Neural cell (in vitro differentiated cells): ENCODE measurements at regions not wholly inside any gene's neighbourhood (a gene's known extent, or its start where the extent isn't known, plus 50 kb on each side); places are given as distances from the start of the nearest gene placed in this dataset.

Experiments
- H2AFZ ChIP-seq: fragments of 200-600, 300-800 bp; sonication (generic), shearing (Covaris generic); 2 replicates; pipeline ENCODE4 v1.6.0; 2014; ENCODE audit warnings: low read depth, mild to moderate bottlenecking, antibody characterized with exemption, low read length, moderate library complexity
- H3F3A ChIP-seq: fragments of 200-600 bp; shearing (Covaris generic); 2 replicates; pipeline ENCODE4 v1.6.1; 2016; ENCODE audit warnings: mild to moderate bottlenecking, moderate library complexity, mixed read lengths, antibody characterized with exemption, low read length; ENCODE audit not compliant: insufficient read depth, poor library complexity, severe bottlenecking
- H3K27ac ChIP-seq: fragments of 200-600, 300-800 bp; sonication (generic), shearing (Covaris generic); 2 replicates; pipeline ENCODE4 v1.5.1; 2014; ENCODE audit warnings: mild to moderate bottlenecking, low read length, moderate library complexity
- H3K27me3 ChIP-seq: fragments of 300-800, 200-600 bp; sonication (generic), shearing (Covaris generic); 2 replicates; pipeline ENCODE4 v1.6.0; 2014; ENCODE audit warnings: mild to moderate bottlenecking, low read depth, low read length, moderate library complexity; ENCODE audit not compliant: insufficient read depth
- H3K36me3 ChIP-seq: fragments of 300-800, 200-600 bp; sonication (generic), shearing (Covaris generic); 2 replicates; pipeline ENCODE4 v1.5.1; 2014; ENCODE audit warnings: mild to moderate bottlenecking, antibody characterized with exemption, low read length, moderate library complexity; ENCODE audit not compliant: insufficient read depth
- H3K4me2 ChIP-seq: fragments of 300-800, 200-600 bp; sonication (generic), shearing (Covaris generic); 2 replicates; pipeline ENCODE4 v1.6.0; 2014; ENCODE audit warnings: mild to moderate bottlenecking, low read length
- H3K4me3 ChIP-seq: fragments of 300-800, 200-600 bp; sonication (generic), shearing (Covaris generic); 2 replicates; pipeline ENCODE4 v1.5.1; 2014; ENCODE audit warnings: mild to moderate bottlenecking, low read length, moderate library complexity
- H3K79me2 ChIP-seq: fragments of 200-600 bp; shearing (Covaris generic); replicated peaks from 2 replicates; pipeline ENCODE4 v1.6.0; 2014; ENCODE audit warnings: mild to moderate bottlenecking, low read length, moderate library complexity; ENCODE audit not compliant: insufficient read depth
- H3K9ac ChIP-seq: fragments of 300-800, 200-600 bp; sonication (generic), shearing (Covaris generic); 2 replicates; pipeline ENCODE4 v1.6.1; 2016; ENCODE audit warnings: mild to moderate bottlenecking, low read length, mixed read lengths
- H3K9me2 ChIP-seq: fragments of 200-600 bp; shearing (Covaris generic); 2 replicates; pipeline ENCODE4 v1.6.1; 2016; ENCODE audit warnings: mild to moderate bottlenecking, low read length, mixed read lengths; ENCODE audit not compliant: insufficient read depth
- H3K9me3 ChIP-seq: fragments of 200-600, 300-800 bp; sonication (generic), shearing (Covaris generic); 2 replicates; pipeline ENCODE4 v1.6.1; 2016; ENCODE audit warnings: mild to moderate bottlenecking, mixed run types, low read length, moderate library complexity, mixed read lengths
- H4K20me1 ChIP-seq: fragments of 200-600 bp; shearing (Covaris generic); 2 replicates; pipeline ENCODE4 v1.6.1; 2016; ENCODE audit warnings: mild to moderate bottlenecking, mixed run types; ENCODE audit not compliant: insufficient read depth
- CTCF ChIP-seq: fragments of 450-650 bp; IDR thresholded peaks from 2 replicates; pipeline ENCODE4 v1.5.1; 2014; ENCODE audit warnings: antibody characterized with exemption, mild to moderate bottlenecking, moderate library complexity; ENCODE audit not compliant: poor library complexity, severe bottlenecking
- EP300 ChIP-seq: fragments of 450-650 bp; conservative IDR thresholded peaks from 2 replicates; pipeline ENCODE4 v1.6.1; 2014; ENCODE audit warnings: antibody characterized with exemption, mild to moderate bottlenecking, moderate library complexity; ENCODE audit not compliant: poor library complexity, severe bottlenecking
- EZH2 ChIP-seq: fragments of 200-600, 300-800 bp; shearing (Covaris generic), sonication (generic); IDR thresholded peaks from 2 replicates; pipeline ENCODE4 v1.6.1; 2014; ENCODE audit warnings: antibody characterized with exemption, low read length, borderline replicate concordance, mild to moderate bottlenecking; ENCODE audit not compliant: insufficient read depth, poor library complexity, severe bottlenecking
- MXI1 ChIP-seq: fragments of 450-650 bp; conservative IDR thresholded peaks from 2 replicates; pipeline ENCODE4 v1.6.1; 2014; ENCODE audit warnings: antibody characterized with exemption, mild to moderate bottlenecking; ENCODE audit not compliant: poor library complexity, severe bottlenecking
- POLR2AphosphoS5 ChIP-seq: IDR thresholded peaks from 2 replicates; pipeline ENCODE4 v1.6.1; 2012
- RAD21 ChIP-seq: fragments of 450-650 bp; conservative IDR thresholded peaks from 2 replicates; pipeline ENCODE4 v1.6.1; 2014; ENCODE audit warnings: antibody characterized with exemption, mild to moderate bottlenecking, moderate library complexity
- SMC3 ChIP-seq: fragments of 450-650 bp; conservative IDR thresholded peaks from 2 replicates; pipeline ENCODE4 v1.6.1; 2014; ENCODE audit warnings: antibody characterized with exemption, mild to moderate bottlenecking, moderate library complexity; ENCODE audit not compliant: poor library complexity
- TAF1 ChIP-seq: IDR thresholded peaks from 2 replicates; pipeline ENCODE4 v1.6.1; 2012; ENCODE audit warnings: low read depth
- TF ChIP-seq, protein P1 (sequence below): IDR thresholded peaks from 2 replicates; pipeline ENCODE4 v1.6.1; 2012; ENCODE audit warnings: borderline replicate concordance

DNA sequence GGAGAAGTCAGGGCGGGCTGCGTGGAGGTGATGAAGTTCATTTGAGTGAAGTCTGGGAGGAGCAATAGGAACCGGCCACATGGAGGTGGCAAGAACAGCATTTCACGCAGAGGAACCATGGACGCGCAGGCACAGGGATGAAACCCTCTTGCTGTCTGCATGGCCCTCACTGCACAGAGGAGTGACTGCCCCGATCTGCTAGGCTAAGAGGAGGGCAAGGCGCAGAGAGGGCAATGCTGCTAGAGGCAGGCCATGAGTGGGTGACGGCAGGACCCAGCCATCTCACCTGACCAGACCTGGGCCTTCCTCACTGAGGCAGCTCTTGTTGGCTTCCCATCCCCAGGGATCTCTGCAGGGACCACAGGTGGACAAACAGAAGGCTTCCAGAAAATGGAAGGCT is 90.3 kb downstream of the BARX1 start:
- Histone ChIP-seq H4K20me1 (no peaks in the 10 kb centered on the region), H3K36me3 (no peaks in the 10 kb centered on the region), H3K4me2 (no peak overlapping the region), H3K4me3 (no peak overlapping the region), H3K27ac (no peak overlapping the region), H3K9me3 (no peaks in the 10 kb centered on the region), H3K27me3 (no peaks in the 10 kb centered on the region), H3K79me2 (no peaks in the 10 kb centered on the region), H3K9me2 (no peaks in the 10 kb centered on the region), H3F3A (no peaks in the 10 kb centered on the region), H3K9ac (no peak overlapping the region), H2AFZ (no peak overlapping the region)
- TF ChIP-seq EP300 (no peak), SMC3 (no peak)

DNA sequence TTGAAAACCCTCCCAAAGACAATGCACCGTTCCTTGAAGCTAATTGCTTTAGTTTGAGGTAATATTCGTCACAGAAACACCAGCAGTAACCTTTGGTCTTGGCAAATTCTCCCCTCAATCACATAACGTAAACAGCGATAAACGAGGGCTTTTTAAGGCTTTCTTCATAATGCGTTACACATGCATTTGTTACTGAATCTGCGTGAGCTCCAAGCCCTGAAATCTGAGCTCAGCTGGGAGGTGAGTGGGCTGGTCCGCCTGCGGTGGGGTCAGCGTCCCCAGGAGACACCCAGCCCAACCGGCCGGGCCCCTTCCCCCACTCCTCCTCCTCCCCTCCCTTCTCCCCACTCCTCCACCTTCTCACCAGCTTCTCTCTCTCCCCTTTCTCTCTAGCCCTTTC is 91.1 kb downstream of the BARX1 start:
- Histone ChIP-seq H3K4me2 (no peak overlapping the region), H3K27ac (no peak overlapping the region), H3K9me3 (no peaks in the 10 kb centered on the region), H3K27me3 (no peaks in the 10 kb centered on the region), H3K9ac (no peak overlapping the region), H2AFZ (no peak overlapping the region), H3K36me3 (no peaks in the 10 kb centered on the region), H3K79me2 (no peaks in the 10 kb centered on the region), H3K9me2 (no peaks in the 10 kb centered on the region), H3K4me3 (no peak overlapping the region), H3F3A (no peaks in the 10 kb centered on the region), H4K20me1 (no peaks in the 10 kb centered on the region)
- TF ChIP-seq SMC3: no peak
- no peak for TF ChIP-seq EP300
- no peak for TF ChIP-seq RAD21
- no peak for TF ChIP-seq TAF1
- no peak for TF ChIP-seq MXI1
- TF ChIP-seq, protein P1, sequence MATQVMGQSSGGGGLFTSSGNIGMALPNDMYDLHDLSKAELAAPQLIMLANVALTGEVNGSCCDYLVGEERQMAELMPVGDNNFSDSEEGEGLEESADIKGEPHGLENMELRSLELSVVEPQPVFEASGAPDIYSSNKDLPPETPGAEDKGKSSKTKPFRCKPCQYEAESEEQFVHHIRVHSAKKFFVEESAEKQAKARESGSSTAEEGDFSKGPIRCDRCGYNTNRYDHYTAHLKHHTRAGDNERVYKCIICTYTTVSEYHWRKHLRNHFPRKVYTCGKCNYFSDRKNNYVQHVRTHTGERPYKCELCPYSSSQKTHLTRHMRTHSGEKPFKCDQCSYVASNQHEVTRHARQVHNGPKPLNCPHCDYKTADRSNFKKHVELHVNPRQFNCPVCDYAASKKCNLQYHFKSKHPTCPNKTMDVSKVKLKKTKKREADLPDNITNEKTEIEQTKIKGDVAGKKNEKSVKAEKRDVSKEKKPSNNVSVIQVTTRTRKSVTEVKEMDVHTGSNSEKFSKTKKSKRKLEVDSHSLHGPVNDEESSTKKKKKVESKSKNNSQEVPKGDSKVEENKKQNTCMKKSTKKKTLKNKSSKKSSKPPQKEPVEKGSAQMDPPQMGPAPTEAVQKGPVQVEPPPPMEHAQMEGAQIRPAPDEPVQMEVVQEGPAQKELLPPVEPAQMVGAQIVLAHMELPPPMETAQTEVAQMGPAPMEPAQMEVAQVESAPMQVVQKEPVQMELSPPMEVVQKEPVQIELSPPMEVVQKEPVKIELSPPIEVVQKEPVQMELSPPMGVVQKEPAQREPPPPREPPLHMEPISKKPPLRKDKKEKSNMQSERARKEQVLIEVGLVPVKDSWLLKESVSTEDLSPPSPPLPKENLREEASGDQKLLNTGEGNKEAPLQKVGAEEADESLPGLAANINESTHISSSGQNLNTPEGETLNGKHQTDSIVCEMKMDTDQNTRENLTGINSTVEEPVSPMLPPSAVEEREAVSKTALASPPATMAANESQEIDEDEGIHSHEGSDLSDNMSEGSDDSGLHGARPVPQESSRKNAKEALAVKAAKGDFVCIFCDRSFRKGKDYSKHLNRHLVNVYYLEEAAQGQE: no peak
- TF ChIP-seq POLR2AphosphoS5: no peak
- TF ChIP-seq EZH2: no peak
- TF ChIP-seq CTCF: no peak

DNA sequence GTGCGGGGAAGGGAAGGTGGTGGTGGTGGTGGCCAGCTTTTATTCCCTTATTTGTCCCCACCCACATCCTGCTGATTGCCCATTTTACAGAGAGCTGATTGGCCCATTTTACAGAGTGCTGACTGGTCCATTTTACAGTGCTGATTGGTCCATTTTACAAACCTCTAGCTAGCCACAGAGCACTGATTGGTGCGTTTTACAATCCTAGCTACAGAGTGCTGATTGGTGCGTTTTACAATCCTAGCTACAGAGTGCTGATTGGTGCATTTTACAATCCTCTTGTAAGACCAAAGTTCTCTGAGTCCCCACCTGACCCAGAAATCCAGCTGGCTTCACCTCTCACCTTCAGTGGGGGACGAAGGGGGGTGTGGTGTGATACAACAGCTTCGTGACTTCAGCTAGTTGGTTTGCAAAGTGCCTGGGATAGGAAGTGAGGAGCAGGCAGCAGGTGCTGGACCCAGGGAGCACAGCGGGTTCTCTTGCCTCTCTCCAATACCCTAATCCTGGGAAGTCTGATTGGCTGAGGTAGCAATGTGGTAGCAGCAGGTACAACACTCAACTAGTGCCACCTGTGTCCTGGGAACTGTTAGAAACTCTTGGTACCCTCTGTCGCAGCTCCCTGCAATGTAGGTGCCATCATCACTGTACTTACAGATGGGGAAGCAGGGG is 92.1 kb downstream of the BARX1 start:
- TF ChIP-seq, protein P1: no peak
- no peak overlapping the region for H3K27ac ChIP-seq

More for the DNA sequence above, 92.1 kb downstream of the BARX1 start:
- no peaks in the 10 kb centered on the region for H3K36me3 ChIP-seq
- H2AFZ ChIP-seq: no peak overlapping the region
- H3K9ac ChIP-seq: no peak overlapping the region
- no peaks in the 10 kb centered on the region for H3K27me3 ChIP-seq
- H3K9me3 ChIP-seq: no peaks in the 10 kb centered on the region
- H3F3A ChIP-seq: no peaks in the 10 kb centered on the region
- no peaks in the 10 kb centered on the region for H4K20me1 ChIP-seq
- no peaks in the 10 kb centered on the region for H3K9me2 ChIP-seq
- H3K79me2 ChIP-seq: no peaks in the 10 kb centered on the region
- H3K4me3 ChIP-seq: no peak overlapping the region
- H3K4me2 ChIP-seq: no peak overlapping the region
